HEK293 (cell line): ENCODE measurements at regions not wholly inside any gene's neighbourhood (a gene's known extent, or its start where the extent isn't known, plus 50 kb on each side); places are given as distances from the start of the nearest gene placed in this dataset.

Source experiments
- ATF2 ChIP-seq: fragments of 450-650 bp; formaldehyde crosslinking; IDR thresholded peaks from 2 replicates; pipeline ENCODE4 v1.5.1; 2016; ENCODE audit warnings: missing biosample characterization, missing genetic modification characterization, low read depth
- CTCF ChIP-seq: fragments of 450-650 bp; formaldehyde crosslinking; IDR thresholded peaks from 2 replicates; pipeline ENCODE4 v1.5.1; 2016; ENCODE audit warnings: missing biosample characterization, missing genetic modification characterization
- KLF16 ChIP-seq: fragments of 450-650 bp; formaldehyde crosslinking; IDR thresholded peaks from 2 replicates; pipeline ENCODE4 v1.5.1; 2017; ENCODE audit warnings: missing biosample characterization, missing genetic modification characterization
- YY1 ChIP-seq: fragments of 450-650 bp; formaldehyde crosslinking; IDR thresholded peaks from 2 replicates; pipeline ENCODE4 v1.5.1; 2018; ENCODE audit warnings: missing biosample characterization, missing genetic modification characterization
- ZBTB20 ChIP-seq: fragments of 450-650 bp; formaldehyde crosslinking; IDR thresholded peaks from 2 replicates; pipeline ENCODE4 v1.5.1; 2016; ENCODE audit warnings: missing biosample characterization, missing genetic modification characterization
- ZNF311 ChIP-seq: fragments of 450-650 bp; formaldehyde crosslinking; IDR thresholded peaks from 2 replicates; pipeline ENCODE4 v1.5.1; 2017; ENCODE audit warnings: missing biosample characterization, missing genetic modification characterization, borderline replicate concordance
- ZNF529 ChIP-seq: fragments of 450-650 bp; formaldehyde crosslinking; IDR thresholded peaks from 2 replicates; pipeline ENCODE4 v1.5.1; 2017; ENCODE audit warnings: missing genetic modification characterization, missing biosample characterization; ENCODE audit not compliant: insufficient replicate concordance

- no peak for TF ChIP-seq ZBTB20 (tag by site-specific recombination)
- no peak for TF ChIP-seq ATF2 (tag by site-specific recombination)
- no peak for TF ChIP-seq ZNF311 (tag by site-specific recombination)
- no peak for TF ChIP-seq YY1
- no peak for TF ChIP-seq CTCF
- no peak for TF ChIP-seq KLF16 (tag by site-specific recombination)
- TF ChIP-seq ZNF529: no peak
Measured at GRCh38 chr13:61797397-61797796, 381.7 kb upstream of the PCDH20 start.
